Vagina (tissue), 2 donors: ENCODE measurements at regions not wholly inside any gene's neighbourhood (a gene's known extent, or its start where the extent isn't known, plus 50 kb on each side); places are given as distances from the start of the nearest gene placed in this dataset.

ENCODE experiments used
- POLR2AphosphoS5 ChIP-seq, 2 donors: sonication (generic); formaldehyde crosslinking; IDR thresholded peaks; one replicate each; pipeline ENCODE4 v1.9.0; 2017; ENCODE audit warnings: antibody characterized with exemption in 2 of 2, mild to moderate bottlenecking in 2 of 2, low read depth in 1 of 2; ENCODE audit not compliant: insufficient read depth in 1 of 2
- TF ChIP-seq, protein P1 (sequence below), 3 experiments: fragments of 450-650 bp in 2 of 3; fragments of 200-600 bp in 1 of 3; sonication (generic) in 1 of 3; IDR thresholded peaks; one replicate each; pipeline ENCODE4 v1.5.1; 2017 to 2019; ENCODE audit warnings: antibody characterized with exemption in 3 of 3, mild to moderate bottlenecking in 2 of 3, moderate library complexity in 2 of 3

DNA sequence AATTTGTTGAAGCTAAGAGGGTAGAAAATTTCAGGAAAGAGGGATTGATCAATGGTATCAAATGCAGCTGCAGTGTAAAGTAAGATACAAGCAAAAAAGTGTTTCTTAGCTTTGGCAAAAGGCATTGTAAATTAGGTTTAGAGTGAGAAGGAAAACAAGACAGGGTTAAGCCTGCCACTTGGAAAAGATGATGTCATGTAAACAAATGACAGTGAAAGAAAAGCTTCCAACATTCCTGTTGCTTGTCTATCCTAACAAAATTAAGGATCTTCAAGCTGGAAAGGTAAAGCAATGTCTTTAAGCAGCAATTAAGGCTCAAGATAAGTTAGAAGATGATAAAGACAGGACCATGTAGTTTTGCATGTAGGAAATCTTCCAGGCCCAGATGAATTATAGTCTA, 139.1 kb upstream of the PPP2R2B start:
- TF ChIP-seq, protein P1, sequence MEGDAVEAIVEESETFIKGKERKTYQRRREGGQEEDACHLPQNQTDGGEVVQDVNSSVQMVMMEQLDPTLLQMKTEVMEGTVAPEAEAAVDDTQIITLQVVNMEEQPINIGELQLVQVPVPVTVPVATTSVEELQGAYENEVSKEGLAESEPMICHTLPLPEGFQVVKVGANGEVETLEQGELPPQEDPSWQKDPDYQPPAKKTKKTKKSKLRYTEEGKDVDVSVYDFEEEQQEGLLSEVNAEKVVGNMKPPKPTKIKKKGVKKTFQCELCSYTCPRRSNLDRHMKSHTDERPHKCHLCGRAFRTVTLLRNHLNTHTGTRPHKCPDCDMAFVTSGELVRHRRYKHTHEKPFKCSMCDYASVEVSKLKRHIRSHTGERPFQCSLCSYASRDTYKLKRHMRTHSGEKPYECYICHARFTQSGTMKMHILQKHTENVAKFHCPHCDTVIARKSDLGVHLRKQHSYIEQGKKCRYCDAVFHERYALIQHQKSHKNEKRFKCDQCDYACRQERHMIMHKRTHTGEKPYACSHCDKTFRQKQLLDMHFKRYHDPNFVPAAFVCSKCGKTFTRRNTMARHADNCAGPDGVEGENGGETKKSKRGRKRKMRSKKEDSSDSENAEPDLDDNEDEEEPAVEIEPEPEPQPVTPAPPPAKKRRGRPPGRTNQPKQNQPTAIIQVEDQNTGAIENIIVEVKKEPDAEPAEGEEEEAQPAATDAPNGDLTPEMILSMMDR (IDR thresholded peaks at IDR 0.05) = no peak
- no peak for TF ChIP-seq POLR2AphosphoS5 (IDR thresholded peaks at IDR 0.05; ENCODE audit: insufficient read depth in 1 of 2, low read depth in 1 of 2)
